ENCODE measurements at regions not wholly inside any gene's neighbourhood (a gene's known extent, or its start where the extent isn't known, plus 50 kb on each side); places are given as distances from the start of the nearest gene placed in this dataset.

GRCh38 chr2:234741976-234742375 is 209.8 kb upstream of the SH3BP4 start:
- Histone ChIP-seq H3K4me1 (ENCODE audit: control insufficient read depth in 3 of 3, insufficient read depth in 3 of 3, low read length in 3 of 3) (no peaks in the 10 kb centered on the region), H3K36me3 (ENCODE audit: control insufficient read depth in 3 of 3, insufficient read depth in 3 of 3, low read length in 3 of 3) (no peaks in the 10 kb centered on the region), H3K4me3 (ENCODE audit: low read length in 3 of 3) (no peak overlapping the region), H3K9me3 (ENCODE audit: control insufficient read depth in 3 of 3, low read length in 3 of 3) (no peaks in the 10 kb centered on the region), H3K9ac (ENCODE audit: low read depth in 1 of 3, low read length in 3 of 3) (no peak overlapping the region), H3K27ac (ENCODE audit: low read depth, low read length) (no peak overlapping the region), H3K27me3 (ENCODE audit: control insufficient read depth in 3 of 3, insufficient read depth in 3 of 3, low read length in 3 of 3) (no peaks in the 10 kb centered on the region)

- Histone ChIP-seq H3K4me3 (ENCODE audit: low read length in 3 of 3) (no peak overlapping the region), H3K4me1 (ENCODE audit: control insufficient read depth in 3 of 3, insufficient read depth in 3 of 3, low read length in 3 of 3) (no peaks in the 10 kb centered on the region), H3K36me3 (ENCODE audit: control insufficient read depth in 3 of 3, insufficient read depth in 3 of 3, low read length in 3 of 3) (no peaks in the 10 kb centered on the region), H3K9ac (ENCODE audit: low read depth in 1 of 3, low read length in 3 of 3) (no peak overlapping the region), H3K27me3 (ENCODE audit: control insufficient read depth in 3 of 3, insufficient read depth in 3 of 3, low read length in 3 of 3) (no peaks in the 10 kb centered on the region), H3K9me3 (ENCODE audit: control insufficient read depth in 3 of 3, low read length in 3 of 3) (peaks cover 0 to 4% (median 3%) of the 10 kb centered on the region in 3 donors), H3K27ac (ENCODE audit: low read depth, low read length) (no peak overlapping the region)
Measured at GRCh38 chr2:234739061-234739460, 212.8 kb upstream of the SH3BP4 start.

- Histone ChIP-seq H3K36me3 (ENCODE audit: control insufficient read depth in 3 of 3, insufficient read depth in 3 of 3, low read length in 3 of 3) (no peaks in the 10 kb centered on the region), H3K27ac (ENCODE audit: low read depth, low read length) (no peak overlapping the region), H3K9ac (ENCODE audit: low read depth in 1 of 3, low read length in 3 of 3) (no peak overlapping the region), H3K9me3 (ENCODE audit: control insufficient read depth in 3 of 3, low read length in 3 of 3) (peaks cover 0 to 4% (median 3%) of the 10 kb centered on the region in 3 donors), H3K4me1 (ENCODE audit: control insufficient read depth in 3 of 3, insufficient read depth in 3 of 3, low read length in 3 of 3) (no peaks in the 10 kb centered on the region), H3K27me3 (ENCODE audit: control insufficient read depth in 3 of 3, insufficient read depth in 3 of 3, low read length in 3 of 3) (no peaks in the 10 kb centered on the region), H3K4me3 (ENCODE audit: low read length in 3 of 3) (no peak overlapping the region)
Measured at GRCh38 chr2:234735829-234736228, 216.0 kb upstream of the SH3BP4 start.

GRCh38 chr2:234733795-234734600 is 217.8 kb upstream of the SH3BP4 start:
- H3K36me3 ChIP-seq (ENCODE audit: control insufficient read depth in 3 of 3, insufficient read depth in 3 of 3, low read length in 3 of 3): no peaks in the 10 kb centered on the region
- H3K4me1 ChIP-seq (ENCODE audit: control insufficient read depth in 3 of 3, insufficient read depth in 3 of 3, low read length in 3 of 3): no peaks in the 10 kb centered on the region
- H3K27ac ChIP-seq (ENCODE audit: low read depth, low read length): no peak overlapping the region
- H3K9me3 ChIP-seq (ENCODE audit: control insufficient read depth in 3 of 3, low read length in 3 of 3): peaks cover 0 to 4% (median 3%) of the 10 kb centered on the region in 3 donors
- H3K4me3 ChIP-seq (ENCODE audit: low read length in 3 of 3): no peak overlapping the region
- no peak overlapping the region for H3K9ac ChIP-seq (ENCODE audit: low read depth in 1 of 3, low read length in 3 of 3)
- peaks cover 0 to 3% (median 0%) of the 10 kb centered on the region in 3 donors for H3K27me3 ChIP-seq (ENCODE audit: control insufficient read depth in 3 of 3, insufficient read depth in 3 of 3, low read length in 3 of 3)

- no peak overlapping the region for H3K4me3 ChIP-seq (ENCODE audit: low read length in 3 of 3)
- no peak overlapping the region for H3K9ac ChIP-seq (ENCODE audit: low read depth in 1 of 3, low read length in 3 of 3)
- peaks cover 0 to 4% (median 3%) of the 10 kb centered on the region in 3 donors for H3K9me3 ChIP-seq (ENCODE audit: control insufficient read depth in 3 of 3, low read length in 3 of 3)
- peaks cover 0 to 3% (median 0%) of the 10 kb centered on the region in 3 donors for H3K27me3 ChIP-seq (ENCODE audit: control insufficient read depth in 3 of 3, insufficient read depth in 3 of 3, low read length in 3 of 3)
- H3K27ac ChIP-seq (ENCODE audit: low read depth, low read length): no peak overlapping the region
- H3K4me1 ChIP-seq (ENCODE audit: control insufficient read depth in 3 of 3, insufficient read depth in 3 of 3, low read length in 3 of 3): no peaks in the 10 kb centered on the region
- no peaks in the 10 kb centered on the region for H3K36me3 ChIP-seq (ENCODE audit: control insufficient read depth in 3 of 3, insufficient read depth in 3 of 3, low read length in 3 of 3)
Measured at GRCh38 chr2:234733093-234733489, 218.7 kb upstream of the SH3BP4 start.

- H3K27me3 ChIP-seq (ENCODE audit: control insufficient read depth in 3 of 3, insufficient read depth in 3 of 3, low read length in 3 of 3): peaks cover 0 to 3% (median 0%) of the 10 kb centered on the region in 3 donors
- no peaks in the 10 kb centered on the region for H3K4me1 ChIP-seq (ENCODE audit: control insufficient read depth in 3 of 3, insufficient read depth in 3 of 3, low read length in 3 of 3)
- no peak overlapping the region for H3K9ac ChIP-seq (ENCODE audit: low read depth in 1 of 3, low read length in 3 of 3)
- no peak overlapping the region for H3K4me3 ChIP-seq (ENCODE audit: low read length in 3 of 3)
- H3K27ac ChIP-seq (ENCODE audit: low read depth, low read length): no peak overlapping the region
- no peaks in the 10 kb centered on the region for H3K36me3 ChIP-seq (ENCODE audit: control insufficient read depth in 3 of 3, insufficient read depth in 3 of 3, low read length in 3 of 3)
- peaks cover 0 to 4% (median 3%) of the 10 kb centered on the region in 3 donors for H3K9me3 ChIP-seq (ENCODE audit: control insufficient read depth in 3 of 3, low read length in 3 of 3)
Measured at GRCh38 chr2:234732404-234733092, 219.3 kb upstream of the SH3BP4 start.

- Histone ChIP-seq H3K27ac (ENCODE audit: low read depth, low read length) (no peak overlapping the region), H3K27me3 (ENCODE audit: control insufficient read depth in 3 of 3, insufficient read depth in 3 of 3, low read length in 3 of 3) (peaks cover 0 to 3% (median 0%) of the 10 kb centered on the region in 3 donors), H3K36me3 (ENCODE audit: control insufficient read depth in 3 of 3, insufficient read depth in 3 of 3, low read length in 3 of 3) (no peaks in the 10 kb centered on the region), H3K9me3 (ENCODE audit: control insufficient read depth in 3 of 3, low read length in 3 of 3) (peaks cover 0 to 4% (median 3%) of the 10 kb centered on the region in 3 donors), H3K4me3 (ENCODE audit: low read length in 3 of 3) (no peak overlapping the region), H3K9ac (ENCODE audit: low read depth in 1 of 3, low read length in 3 of 3) (no peak overlapping the region), H3K4me1 (ENCODE audit: control insufficient read depth in 3 of 3, insufficient read depth in 3 of 3, low read length in 3 of 3) (no peaks in the 10 kb centered on the region)
Measured at GRCh38 chr2:234731236-234731635, 220.6 kb upstream of the SH3BP4 start.

- Histone ChIP-seq H3K36me3 (ENCODE audit: control insufficient read depth in 3 of 3, insufficient read depth in 3 of 3, low read length in 3 of 3) (no peaks in the 10 kb centered on the region), H3K27ac (ENCODE audit: low read depth, low read length) (no peak overlapping the region), H3K4me3 (ENCODE audit: low read length in 3 of 3) (no peak overlapping the region), H3K27me3 (ENCODE audit: control insufficient read depth in 3 of 3, insufficient read depth in 3 of 3, low read length in 3 of 3) (peaks cover 0 to 3% (median 0%) of the 10 kb centered on the region in 3 donors), H3K9me3 (ENCODE audit: control insufficient read depth in 3 of 3, low read length in 3 of 3) (peaks cover 0 to 3% (median 3%) of the 10 kb centered on the region in 3 donors), H3K9ac (ENCODE audit: low read depth in 1 of 3, low read length in 3 of 3) (no peak overlapping the region), H3K4me1 (ENCODE audit: control insufficient read depth in 3 of 3, insufficient read depth in 3 of 3, low read length in 3 of 3) (no peaks in the 10 kb centered on the region)
Measured at GRCh38 chr2:234730066-234730640, 221.7 kb upstream of the SH3BP4 start.

- Histone ChIP-seq H3K27ac (ENCODE audit: low read depth, low read length) (no peak overlapping the region), H3K27me3 (ENCODE audit: control insufficient read depth in 3 of 3, insufficient read depth in 3 of 3, low read length in 3 of 3) (peaks cover 0 to 3% (median 0%) of the 10 kb centered on the region in 3 donors), H3K4me3 (ENCODE audit: low read length in 3 of 3) (no peak overlapping the region), H3K36me3 (ENCODE audit: control insufficient read depth in 3 of 3, insufficient read depth in 3 of 3, low read length in 3 of 3) (no peaks in the 10 kb centered on the region), H3K9ac (ENCODE audit: low read depth in 1 of 3, low read length in 3 of 3) (no peak overlapping the region), H3K9me3 (ENCODE audit: control insufficient read depth in 3 of 3, low read length in 3 of 3) (no peaks in the 10 kb centered on the region), H3K4me1 (ENCODE audit: control insufficient read depth in 3 of 3, insufficient read depth in 3 of 3, low read length in 3 of 3) (no peaks in the 10 kb centered on the region)
Measured at GRCh38 chr2:234725528-234726264, 226.1 kb upstream of the SH3BP4 start.

All from skeletal muscle tissue (tissue), 3 donors.